Ishikawa (cell line): ENCODE measurements at regions not wholly inside any gene's neighbourhood (a gene's known extent, or its start where the extent isn't known, plus 50 kb on each side); places are given as distances from the start of the nearest gene placed in this dataset.

ENCODE experiments used
- CEBPB ChIP-seq: IDR thresholded peaks from 2 replicates; pipeline ENCODE4 v1.6.1; 2012
- EP300 ChIP-seq: IDR thresholded peaks from 2 replicates; pipeline ENCODE4 v1.6.1; 2012; ENCODE audit warnings: borderline replicate concordance
- NFIC ChIP-seq: IDR thresholded peaks from 2 replicates; pipeline ENCODE4 v1.6.1; 2012
- RAD21 ChIP-seq: IDR thresholded peaks from 2 replicates; pipeline ENCODE4 v1.6.1; 2012; ENCODE audit warnings: low read depth
- YY1 ChIP-seq: IDR thresholded peaks from 2 replicates; pipeline ENCODE4 v1.6.1; 2012; ENCODE audit warnings: low read depth

DNA sequence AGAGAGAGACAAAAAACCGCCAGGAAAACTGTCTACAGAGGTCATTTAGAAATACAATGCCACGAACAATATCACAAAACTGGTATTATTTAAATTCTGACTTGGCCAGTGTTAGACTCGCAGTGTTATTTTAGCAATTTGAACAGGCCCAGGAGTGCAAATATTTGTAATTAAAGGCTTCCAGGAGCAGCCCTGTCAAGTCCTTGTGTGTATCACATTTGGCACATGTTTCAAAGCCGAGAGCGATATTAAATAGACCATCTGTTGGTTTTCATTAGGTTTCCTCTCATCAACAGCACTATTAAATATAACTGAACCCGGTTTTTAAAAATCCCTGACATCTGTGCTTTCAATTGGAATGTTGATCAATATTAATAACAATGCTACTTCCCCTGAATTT, 656.9 kb downstream of the TSN start:
- no peak for TF ChIP-seq EP300
- no peak for TF ChIP-seq NFIC
- TF ChIP-seq RAD21, result no peak
- no peak for TF ChIP-seq YY1
- no peak for TF ChIP-seq CEBPB
